Fibroblast of lung (primary cell): ENCODE measurements at regions not wholly inside any gene's neighbourhood (a gene's known extent, or its start where the extent isn't known, plus 50 kb on each side); places are given as distances from the start of the nearest gene placed in this dataset.

Source experiments
- DNase-seq, 2 donors: peaks; one replicate each; pipeline versions ENCODE4 v3.0.0 to v3.0.0-alpha.2; 2010; ENCODE audit warnings: low read depth in 2 of 2
- H2AFZ ChIP-seq: 2 replicates; pipeline ENCODE4 v1.5.1; 2012; ENCODE audit warnings: low read length, control low read depth, inconsistent platforms
- H3K27ac ChIP-seq: 2 replicates; pipeline ENCODE4 v1.5.1; 2011; ENCODE audit warnings: low read length, control low read depth; ENCODE audit not compliant: insufficient read depth
- H3K27me3 ChIP-seq: 2 replicates; pipeline ENCODE4 v1.5.1; 2011; ENCODE audit warnings: mild to moderate bottlenecking, low read length; ENCODE audit not compliant: control insufficient read depth, insufficient read depth
- H3K36me3 ChIP-seq: 2 replicates; pipeline ENCODE4 v1.5.1; 2011; ENCODE audit warnings: low read length; ENCODE audit not compliant: control insufficient read depth, insufficient read depth
- H3K4me1 ChIP-seq: 2 replicates; pipeline ENCODE4 v1.5.1; 2011; ENCODE audit warnings: low read length; ENCODE audit not compliant: control insufficient read depth, insufficient read depth; ENCODE audit errors: extremely low read depth
- H3K4me2 ChIP-seq: 2 replicates; pipeline ENCODE4 v1.5.1; 2011; ENCODE audit warnings: low read length, control low read depth; ENCODE audit not compliant: insufficient read depth; ENCODE audit errors: extremely low read depth
- H3K4me3 ChIP-seq, 4 experiments: fragments of 200-600 bp in 1 of 4; sonication (generic) in 1 of 4; replicated peaks in 1 of 4; 2 replicates each; pipeline ENCODE4 v1.5.1; 2011 to 2016; ENCODE audit warnings: low read length in 4 of 4, low read depth in 3 of 4, mild to moderate bottlenecking in 3 of 4, control low read depth in 2 of 4, inconsistent platforms in 1 of 4, mixed read lengths in 1 of 4; ENCODE audit not compliant: insufficient read depth in 1 of 4; ENCODE audit errors: control extremely low read depth in 1 of 4
- H3K79me2 ChIP-seq: 2 replicates; pipeline ENCODE4 v1.5.1; 2012; ENCODE audit warnings: mild to moderate bottlenecking, low read length, inconsistent platforms; ENCODE audit not compliant: control insufficient read depth, insufficient read depth
- H3K9ac ChIP-seq: 2 replicates; pipeline ENCODE4 v1.5.1; 2011; ENCODE audit warnings: mild to moderate bottlenecking, low read length, control low read depth; ENCODE audit not compliant: insufficient read depth
- H3K9me3 ChIP-seq: 2 replicates; pipeline ENCODE4 v1.5.1; 2012; ENCODE audit warnings: low read depth, low read length; ENCODE audit not compliant: control insufficient read depth, insufficient read depth
- H4K20me1 ChIP-seq: 2 replicates; pipeline ENCODE4 v1.5.1; 2011; ENCODE audit warnings: low read length; ENCODE audit not compliant: control insufficient read depth, insufficient read depth; ENCODE audit errors: extremely low read depth
- CTCF ChIP-seq, 2 donors: IDR thresholded peaks in 1 of 2; conservative IDR thresholded peaks in 1 of 2; 1 replicate in 1 of 2; 2 replicates in 1 of 2; pipeline ENCODE4 v1.5.1; 2011 to 2012; ENCODE audit warnings: low read length in 2 of 2, control low read depth in 1 of 2, inconsistent platforms in 1 of 2, low read depth in 1 of 2, mild to moderate bottlenecking in 1 of 2
- EZH2 ChIP-seq: IDR thresholded peaks from 2 replicates; pipeline ENCODE4 v1.5.1; 2012; ENCODE audit warnings: low read length, control low read depth, mild to moderate bottlenecking; ENCODE audit errors: missing control alignments

GRCh38 chr2:7448578-7449264, 531.5 kb downstream of the RNF144A start:
- Histone ChIP-seq H3K9ac (no peak overlapping the region), H3K4me2 (no peak overlapping the region), H3K36me3 (no peaks in the 10 kb centered on the region), H3K4me1 (no peaks in the 10 kb centered on the region), H3K9me3 (no peaks in the 10 kb centered on the region), H3K27me3 (no peaks in the 10 kb centered on the region), H2AFZ (no peak overlapping the region), H4K20me1 (no peaks in the 10 kb centered on the region), H3K79me2 (no peaks in the 10 kb centered on the region), H3K27ac (no peak overlapping the region), H3K4me3 (no peak overlapping the region)
- DNase-seq = no peak
- TF ChIP-seq CTCF (conservative IDR thresholded peaks at IDR 0.05 in 1 of 2, IDR thresholded peaks at IDR 0.05 in 1 of 2; ENCODE audit: low read depth in 1 of 2, low read length in 2 of 2) = no peak
- TF ChIP-seq EZH2 = no peak

GRCh38 chr2:7449298-7449697, 532.1 kb downstream of the RNF144A start:
- no peak overlapping the region for H3K4me2 ChIP-seq
- no peak overlapping the region for H3K27ac ChIP-seq
- H3K9me3 ChIP-seq = no peaks in the 10 kb centered on the region
- H3K36me3 ChIP-seq = no peaks in the 10 kb centered on the region
- no peaks in the 10 kb centered on the region for H3K4me1 ChIP-seq
- H2AFZ ChIP-seq = no peak overlapping the region
- no peak overlapping the region for H3K4me3 ChIP-seq
- H3K79me2 ChIP-seq = no peaks in the 10 kb centered on the region
- H3K27me3 ChIP-seq = no peaks in the 10 kb centered on the region
- no peak for DNase-seq
- H4K20me1 ChIP-seq = no peaks in the 10 kb centered on the region
- TF ChIP-seq CTCF (conservative IDR thresholded peaks at IDR 0.05 in 1 of 2, IDR thresholded peaks at IDR 0.05 in 1 of 2; ENCODE audit: low read depth in 1 of 2, low read length in 2 of 2) (no peak), EZH2 (no peak)
- H3K9ac ChIP-seq = no peak overlapping the region

GRCh38 chr2:7450188-7450832, 533.1 kb downstream of the RNF144A start:
- no peaks in the 10 kb centered on the region for H3K36me3 ChIP-seq
- no peaks in the 10 kb centered on the region for H4K20me1 ChIP-seq
- TF ChIP-seq CTCF (conservative IDR thresholded peaks at IDR 0.05 in 1 of 2, IDR thresholded peaks at IDR 0.05 in 1 of 2; ENCODE audit: low read depth in 1 of 2, low read length in 2 of 2) (no peak), EZH2 (no peak)
- no peak overlapping the region for H3K9ac ChIP-seq
- no peaks in the 10 kb centered on the region for H3K79me2 ChIP-seq
- no peak overlapping the region for H3K27ac ChIP-seq
- H3K4me3 ChIP-seq = no peak overlapping the region
- no peaks in the 10 kb centered on the region for H3K9me3 ChIP-seq
- DNase-seq = no peak
- no peak overlapping the region for H3K4me2 ChIP-seq
- no peaks in the 10 kb centered on the region for H3K27me3 ChIP-seq
- no peaks in the 10 kb centered on the region for H3K4me1 ChIP-seq
- H2AFZ ChIP-seq = no peak overlapping the region
